ENCODE measurements at regions not wholly inside any gene's neighbourhood (a gene's known extent, or its start where the extent isn't known, plus 50 kb on each side); places are given as distances from the start of the nearest gene placed in this dataset.
A peak's percentile ranks its signal among the peaks of the same experiment; 100 is the strongest.

- Histone ChIP-seq H3K9me3 (ENCODE audit: control insufficient read depth in 2 of 2, low read length in 2 of 2) (no peaks in the 10 kb centered on the region), H3K27ac (ENCODE audit: low read depth in 2 of 2, low read length in 2 of 2) (peak overlapping the region in 1 of 2 donors; percentile 32), H3K27me3 (ENCODE audit: control insufficient read depth in 2 of 2, insufficient read depth in 2 of 2, low read length in 2 of 2) (no peaks in the 10 kb centered on the region), H3K36me3 (ENCODE audit: control insufficient read depth in 2 of 2, insufficient read depth in 2 of 2, low read length in 2 of 2) (peaks cover 11 to 51% of the 10 kb centered on the region in 2 donors), H3K4me3 (ENCODE audit: low read length in 2 of 2) (no peak overlapping the region), H3K4me1 (ENCODE audit: control insufficient read depth in 2 of 2, insufficient read depth in 2 of 2, low read length in 2 of 2) (peaks cover 0 to 17% of the 10 kb centered on the region in 2 donors), H3K9ac (ENCODE audit: low read depth in 1 of 2, low read length in 2 of 2) (no peak overlapping the region)
Observed at GRCh38 chr6:25112322-25112773, 166.8 kb upstream of the CARMIL1 start.

GRCh38 chr6:25113436-25113835 is 165.7 kb upstream of the CARMIL1 start:
- no peak overlapping the region for H3K27ac ChIP-seq (ENCODE audit: low read depth in 2 of 2, low read length in 2 of 2)
- peaks cover 7 to 40% of the 10 kb centered on the region in 2 donors for H3K36me3 ChIP-seq (ENCODE audit: control insufficient read depth in 2 of 2, insufficient read depth in 2 of 2, low read length in 2 of 2)
- no peaks in the 10 kb centered on the region for H3K27me3 ChIP-seq (ENCODE audit: control insufficient read depth in 2 of 2, insufficient read depth in 2 of 2, low read length in 2 of 2)
- peaks cover 0 to 16% of the 10 kb centered on the region in 2 donors for H3K4me1 ChIP-seq (ENCODE audit: control insufficient read depth in 2 of 2, insufficient read depth in 2 of 2, low read length in 2 of 2)
- H3K9ac ChIP-seq (ENCODE audit: low read depth in 1 of 2, low read length in 2 of 2): no peak overlapping the region
- no peak overlapping the region for H3K4me3 ChIP-seq (ENCODE audit: low read length in 2 of 2)
- no peaks in the 10 kb centered on the region for H3K9me3 ChIP-seq (ENCODE audit: control insufficient read depth in 2 of 2, low read length in 2 of 2)

GRCh38 chr6:25118038-25118437 is 161.1 kb upstream of the CARMIL1 start:
- Histone ChIP-seq H3K4me3 (ENCODE audit: low read length in 2 of 2) (no peak overlapping the region), H3K9me3 (ENCODE audit: control insufficient read depth in 2 of 2, low read length in 2 of 2) (no peaks in the 10 kb centered on the region), H3K27me3 (ENCODE audit: control insufficient read depth in 2 of 2, insufficient read depth in 2 of 2, low read length in 2 of 2) (no peaks in the 10 kb centered on the region), H3K36me3 (ENCODE audit: control insufficient read depth in 2 of 2, insufficient read depth in 2 of 2, low read length in 2 of 2) (peaks cover 5 to 19% of the 10 kb centered on the region in 2 donors), H3K27ac (ENCODE audit: low read depth in 2 of 2, low read length in 2 of 2) (no peak overlapping the region), H3K9ac (ENCODE audit: low read depth in 1 of 2, low read length in 2 of 2) (no peak overlapping the region), H3K4me1 (ENCODE audit: control insufficient read depth in 2 of 2, insufficient read depth in 2 of 2, low read length in 2 of 2) (peaks cover 3 to 28% of the 10 kb centered on the region in 2 donors)

GRCh38 chr6:25121186-25121585 is 158.0 kb upstream of the CARMIL1 start:
- no peak overlapping the region for H3K9ac ChIP-seq (ENCODE audit: low read depth in 1 of 2, low read length in 2 of 2)
- H3K4me1 ChIP-seq (ENCODE audit: control insufficient read depth in 2 of 2, insufficient read depth in 2 of 2, low read length in 2 of 2): peaks cover 3 to 38% of the 10 kb centered on the region in 2 donors
- H3K27ac ChIP-seq (ENCODE audit: low read depth in 2 of 2, low read length in 2 of 2): no peak overlapping the region
- peaks cover 4 to 9% of the 10 kb centered on the region in 2 donors for H3K36me3 ChIP-seq (ENCODE audit: control insufficient read depth in 2 of 2, insufficient read depth in 2 of 2, low read length in 2 of 2)
- no peaks in the 10 kb centered on the region for H3K27me3 ChIP-seq (ENCODE audit: control insufficient read depth in 2 of 2, insufficient read depth in 2 of 2, low read length in 2 of 2)
- H3K4me3 ChIP-seq (ENCODE audit: low read length in 2 of 2): no peak overlapping the region
- H3K9me3 ChIP-seq (ENCODE audit: control insufficient read depth in 2 of 2, low read length in 2 of 2): no peaks in the 10 kb centered on the region

- peaks cover 3 to 38% of the 10 kb centered on the region in 2 donors for H3K4me1 ChIP-seq (ENCODE audit: control insufficient read depth in 2 of 2, insufficient read depth in 2 of 2, low read length in 2 of 2)
- no peak overlapping the region for H3K9ac ChIP-seq (ENCODE audit: low read depth in 1 of 2, low read length in 2 of 2)
- peak overlapping the region; percentile 30 to 45 for H3K27ac ChIP-seq (ENCODE audit: low read depth in 2 of 2, low read length in 2 of 2)
- no peaks in the 10 kb centered on the region for H3K27me3 ChIP-seq (ENCODE audit: control insufficient read depth in 2 of 2, insufficient read depth in 2 of 2, low read length in 2 of 2)
- no peaks in the 10 kb centered on the region for H3K9me3 ChIP-seq (ENCODE audit: control insufficient read depth in 2 of 2, low read length in 2 of 2)
- no peak overlapping the region for H3K4me3 ChIP-seq (ENCODE audit: low read length in 2 of 2)
- peaks cover 4 to 9% of the 10 kb centered on the region in 2 donors for H3K36me3 ChIP-seq (ENCODE audit: control insufficient read depth in 2 of 2, insufficient read depth in 2 of 2, low read length in 2 of 2)
Observed at GRCh38 chr6:25122001-25122400, 157.2 kb upstream of the CARMIL1 start.

GRCh38 chr6:25122622-25123237 is 156.4 kb upstream of the CARMIL1 start:
- Histone ChIP-seq H3K9me3 (ENCODE audit: control insufficient read depth in 2 of 2, low read length in 2 of 2) (no peaks in the 10 kb centered on the region), H3K4me1 (ENCODE audit: control insufficient read depth in 2 of 2, insufficient read depth in 2 of 2, low read length in 2 of 2) (peaks cover 3 to 38% of the 10 kb centered on the region in 2 donors), H3K9ac (ENCODE audit: low read depth in 1 of 2, low read length in 2 of 2) (no peak overlapping the region), H3K27ac (ENCODE audit: low read depth in 2 of 2, low read length in 2 of 2) (peak overlapping the region; percentile 30 to 45), H3K36me3 (ENCODE audit: control insufficient read depth in 2 of 2, insufficient read depth in 2 of 2, low read length in 2 of 2) (peaks cover 4 to 9% of the 10 kb centered on the region in 2 donors), H3K4me3 (ENCODE audit: low read length in 2 of 2) (no peak overlapping the region), H3K27me3 (ENCODE audit: control insufficient read depth in 2 of 2, insufficient read depth in 2 of 2, low read length in 2 of 2) (no peaks in the 10 kb centered on the region)

GRCh38 chr6:25124216-25124715 is 154.9 kb upstream of the CARMIL1 start:
- H3K27ac ChIP-seq (ENCODE audit: low read depth in 2 of 2, low read length in 2 of 2): peak overlapping the region; percentile 3 to 40
- peaks cover 3 to 29% of the 10 kb centered on the region in 2 donors for H3K4me1 ChIP-seq (ENCODE audit: control insufficient read depth in 2 of 2, insufficient read depth in 2 of 2, low read length in 2 of 2)
- no peak overlapping the region for H3K9ac ChIP-seq (ENCODE audit: low read depth in 1 of 2, low read length in 2 of 2)
- no peaks in the 10 kb centered on the region for H3K9me3 ChIP-seq (ENCODE audit: control insufficient read depth in 2 of 2, low read length in 2 of 2)
- no peak overlapping the region for H3K4me3 ChIP-seq (ENCODE audit: low read length in 2 of 2)
- no peaks in the 10 kb centered on the region for H3K27me3 ChIP-seq (ENCODE audit: control insufficient read depth in 2 of 2, insufficient read depth in 2 of 2, low read length in 2 of 2)
- peaks cover 7 to 9% of the 10 kb centered on the region in 2 donors for H3K36me3 ChIP-seq (ENCODE audit: control insufficient read depth in 2 of 2, insufficient read depth in 2 of 2, low read length in 2 of 2)

GRCh38 chr6:25125736-25126135 is 153.4 kb upstream of the CARMIL1 start:
- Histone ChIP-seq H3K4me3 (ENCODE audit: low read length in 2 of 2) (no peak overlapping the region), H3K36me3 (ENCODE audit: control insufficient read depth in 2 of 2, insufficient read depth in 2 of 2, low read length in 2 of 2) (peaks cover 7 to 9% of the 10 kb centered on the region in 2 donors), H3K9ac (ENCODE audit: low read depth in 1 of 2, low read length in 2 of 2) (no peak overlapping the region), H3K27me3 (ENCODE audit: control insufficient read depth in 2 of 2, insufficient read depth in 2 of 2, low read length in 2 of 2) (no peaks in the 10 kb centered on the region), H3K27ac (ENCODE audit: low read depth in 2 of 2, low read length in 2 of 2) (no peak overlapping the region), H3K9me3 (ENCODE audit: control insufficient read depth in 2 of 2, low read length in 2 of 2) (no peaks in the 10 kb centered on the region), H3K4me1 (ENCODE audit: control insufficient read depth in 2 of 2, insufficient read depth in 2 of 2, low read length in 2 of 2) (peaks cover 3 to 26% of the 10 kb centered on the region in 2 donors)

- no peak overlapping the region for H3K27ac ChIP-seq (ENCODE audit: low read depth in 2 of 2, low read length in 2 of 2)
Observed at GRCh38 chr6:25127076-25127837, 151.9 kb upstream of the CARMIL1 start.

GRCh38 chr6:25130518-25130917 is 148.7 kb upstream of the CARMIL1 start:
- Histone ChIP-seq H3K9me3 (ENCODE audit: control insufficient read depth in 2 of 2, low read length in 2 of 2) (no peaks in the 10 kb centered on the region), H3K36me3 (ENCODE audit: control insufficient read depth in 2 of 2, insufficient read depth in 2 of 2, low read length in 2 of 2) (peaks cover 3 to 5% of the 10 kb centered on the region in 2 donors), H3K27ac (ENCODE audit: low read depth in 2 of 2, low read length in 2 of 2) (no peak overlapping the region), H3K9ac (ENCODE audit: low read depth in 1 of 2, low read length in 2 of 2) (no peak overlapping the region), H3K4me3 (ENCODE audit: low read length in 2 of 2) (no peak overlapping the region), H3K27me3 (ENCODE audit: control insufficient read depth in 2 of 2, insufficient read depth in 2 of 2, low read length in 2 of 2) (no peaks in the 10 kb centered on the region), H3K4me1 (ENCODE audit: control insufficient read depth in 2 of 2, insufficient read depth in 2 of 2, low read length in 2 of 2) (no peaks in the 10 kb centered on the region)

More at GRCh38 chr6:25127076-25127837, 151.9 kb upstream of the CARMIL1 start:
- Histone ChIP-seq H3K4me3 (ENCODE audit: low read length in 2 of 2) (no peak overlapping the region), H3K9me3 (ENCODE audit: control insufficient read depth in 2 of 2, low read length in 2 of 2) (no peaks in the 10 kb centered on the region), H3K27me3 (ENCODE audit: control insufficient read depth in 2 of 2, insufficient read depth in 2 of 2, low read length in 2 of 2) (no peaks in the 10 kb centered on the region), H3K9ac (ENCODE audit: low read depth in 1 of 2, low read length in 2 of 2) (no peak overlapping the region), H3K36me3 (ENCODE audit: control insufficient read depth in 2 of 2, insufficient read depth in 2 of 2, low read length in 2 of 2) (peaks cover 7 to 9% of the 10 kb centered on the region in 2 donors), H3K4me1 (ENCODE audit: control insufficient read depth in 2 of 2, insufficient read depth in 2 of 2, low read length in 2 of 2) (peaks cover 0 to 14% of the 10 kb centered on the region in 2 donors)

Measured in mucosa of rectum (tissue), 2 donors.